ENCODE measurements at regions not wholly inside any gene's neighbourhood (a gene's known extent, or its start where the extent isn't known, plus 50 kb on each side); places are given as distances from the start of the nearest gene placed in this dataset.

GRCh38 chr14:100450049-100450448, 126.9 kb downstream of the SLC25A47 start:
- TF ChIP-seq CTCF (IDR thresholded peaks at IDR 0.05) (no peak), POLR2A (IDR thresholded peaks at IDR 0.05) (no peak)
